Endothelial cell of umbilical vein (primary cell): ENCODE measurements at regions not wholly inside any gene's neighbourhood (a gene's known extent, or its start where the extent isn't known, plus 50 kb on each side); places are given as distances from the start of the nearest gene placed in this dataset.

Experiments used
- BruUV-seq: library from RNA; stranded (reverse); fragments of 400-500 nt; replicated peaks from 2 replicates; lab custom pipeline; 2021; lab: Mats Ljungman, UMichigan
- CTCF ChIA-PET: fragments of 300-600, 350-600 bp; sonication (Branson Sonifier 250); formaldehyde crosslinking; loops from one replicate; lab custom pipeline; 2021; ENCODE audit warnings: antibody characterized with exemption, inconsistent platforms; lab: Charles Lee
- POLR2A ChIA-PET: fragments of 300-600, 350-600 bp; sonication (Branson Sonifier 250); formaldehyde crosslinking; loops from one replicate; lab custom pipeline; 2021; ENCODE audit warnings: antibody characterized with exemption, inconsistent platforms; lab: Charles Lee
- DNase-seq: peaks from one replicate; pipeline ENCODE4 v3.0.0-alpha.2; 2011; ENCODE audit warnings: low read depth, low spot score
- FAIRE-seq: peaks from 2 replicates; lab custom pipeline; 2011; peaks lifted over from hg19 to GRCh38; lab: Jason Lieb, UNC
- H2AFZ ChIP-seq: 2 replicates; pipeline ENCODE4 v1.6.0; 2012; ENCODE audit warnings: low read depth, low read length, control low read depth, inconsistent platforms
- H3K27ac ChIP-seq: 2 replicates; pipeline ENCODE4 v1.5.1; 2011; ENCODE audit warnings: low read depth, mild to moderate bottlenecking, control low read depth, low read length, moderate library complexity; ENCODE audit not compliant: insufficient read depth
- H3K27me3 ChIP-seq, 2 experiments: 2 replicates each; pipeline versions ENCODE4 v1.6.0 to v1.6.1; 2011; ENCODE audit warnings: low read length in 2 of 2, mixed read lengths in 1 of 2; ENCODE audit not compliant: control insufficient read depth in 2 of 2, insufficient read depth in 2 of 2
- H3K36me3 ChIP-seq, 2 experiments: 2 replicates in 1 of 2; 3 replicates in 1 of 2; pipeline ENCODE4 v1.5.1; 2011; ENCODE audit warnings: low read length in 2 of 2, mild to moderate bottlenecking in 1 of 2, moderate library complexity in 1 of 2; ENCODE audit not compliant: control insufficient read depth in 2 of 2, insufficient read depth in 2 of 2; ENCODE audit errors: extremely low read depth in 1 of 2
- H3K4me1 ChIP-seq: 3 replicates; pipeline ENCODE4 v1.5.1; 2011; ENCODE audit warnings: mild to moderate bottlenecking, low read length; ENCODE audit not compliant: control insufficient read depth, insufficient read depth; ENCODE audit errors: extremely low read depth
- H3K4me2 ChIP-seq: 2 replicates; pipeline ENCODE4 v1.6.1; 2011; ENCODE audit warnings: low read length, control low read depth, mixed read lengths; ENCODE audit not compliant: insufficient read depth
- H3K4me3 ChIP-seq, 3 experiments: fragments of 200-600 bp in 1 of 3; sonication (generic), shearing (Covaris generic) in 1 of 3; replicated peaks in 1 of 3; 2 replicates each; pipeline ENCODE4 v1.5.1; 2011 to 2016; ENCODE audit warnings: control low read depth in 3 of 3, low read length in 3 of 3, mild to moderate bottlenecking in 2 of 3, inconsistent platforms in 1 of 3, low read depth in 1 of 3, moderate library complexity in 1 of 3; ENCODE audit not compliant: insufficient read depth in 1 of 3
- H3K79me2 ChIP-seq: 2 replicates; pipeline ENCODE4 v1.6.0; 2012; ENCODE audit warnings: low read length, inconsistent platforms; ENCODE audit not compliant: control insufficient read depth, insufficient read depth
- H3K9ac ChIP-seq: replicated peaks from 2 replicates; pipeline ENCODE3; 2011; ENCODE audit warnings: low read length, control low read depth; ENCODE audit not compliant: insufficient read depth; ENCODE audit errors: extremely low read depth
- H3K9me1 ChIP-seq: replicated peaks from 3 replicates; pipeline ENCODE4 v1.6.0; 2011; ENCODE audit warnings: mild to moderate bottlenecking, low read length; ENCODE audit not compliant: control insufficient read depth, insufficient read depth; ENCODE audit errors: extremely low read depth
- H3K9me3 ChIP-seq: replicated peaks from 2 replicates; pipeline ENCODE4 v1.5.1; 2012; ENCODE audit warnings: low read length, inconsistent platforms; ENCODE audit not compliant: control insufficient read depth, insufficient read depth
- H4K20me1 ChIP-seq: replicated peaks from 2 replicates; pipeline ENCODE3; 2011; ENCODE audit warnings: mild to moderate bottlenecking, low read length; ENCODE audit not compliant: control insufficient read depth, insufficient read depth; ENCODE audit errors: extremely low read depth
- CTCF ChIP-seq, 2 donors: IDR thresholded peaks; 1 replicate in 1 of 2; 2 replicates in 1 of 2; pipeline ENCODE4 v1.5.1; 2011; ENCODE audit warnings: low read length in 2 of 2, mild to moderate bottlenecking in 2 of 2, moderate library complexity in 2 of 2, control low read depth in 1 of 2, inconsistent platforms in 1 of 2, low read depth in 1 of 2; ENCODE audit not compliant: insufficient read depth in 1 of 2; ENCODE audit errors: extremely low read depth in 1 of 2
- EZH2 ChIP-seq: IDR thresholded peaks from 2 replicates; pipeline ENCODE4 v1.6.1; 2012; ENCODE audit warnings: borderline replicate concordance, low read depth, mild to moderate bottlenecking, moderate library complexity, low read length, inconsistent platforms; ENCODE audit not compliant: severe bottlenecking
- FOS ChIP-seq: IDR thresholded peaks from 2 replicates; pipeline ENCODE4 v1.6.1; 2011; ENCODE audit warnings: mild to moderate bottlenecking, low read length, moderate library complexity, borderline replicate concordance; ENCODE audit not compliant: insufficient read depth
- GATA2 ChIP-seq: IDR thresholded peaks from 2 replicates; pipeline ENCODE4 v1.7.0; 2011; ENCODE audit warnings: low read depth, mild to moderate bottlenecking, moderate library complexity, mixed read lengths, low read length; ENCODE audit not compliant: insufficient read length, insufficient read depth
- JUN ChIP-seq: IDR thresholded peaks from 2 replicates; pipeline ENCODE4 v1.6.1; 2011; ENCODE audit warnings: borderline replicate concordance, low read depth; ENCODE audit not compliant: insufficient read length, insufficient read depth
- MAX ChIP-seq: IDR thresholded peaks from 2 replicates; pipeline ENCODE4 v1.6.1; 2011; ENCODE audit not compliant: insufficient read depth, insufficient read length
- MYC ChIP-seq: IDR thresholded peaks from one replicate; pipeline ENCODE4 v1.6.1; 2011; ENCODE audit warnings: mild to moderate bottlenecking, low read depth, low read length
- POLR2A ChIP-seq: IDR thresholded peaks from 2 replicates; pipeline ENCODE4 v1.6.1; 2012; ENCODE audit warnings: low read depth, mild to moderate bottlenecking, control low read depth, low read length
- POLR2AphosphoS5 ChIP-seq: IDR thresholded peaks from 2 replicates; pipeline ENCODE4 v1.6.1; 2012; ENCODE audit warnings: low read depth, mild to moderate bottlenecking, control low read depth, low read length, moderate library complexity; ENCODE audit not compliant: insufficient read depth
- dilution Hi-C: fragments of 300-500 bp; cut with MboI; formaldehyde crosslinking; loops from one replicate; pipeline ENCODE4 v1.15.0; 2019; ENCODE audit warnings: low sequenced_read_pairs; ENCODE audit not compliant: extremely low pct_ligation_motif_present
- intact Hi-C: fragments of 100-400 bp; cut with micrococcal nuclease; formaldehyde crosslinking; loops from one replicate; pipeline ENCODE4 v1.10.0; 2022

GRCh38 chr6:91317247-91317835 lies 730.5 kb upstream of the MAP3K7 start:
- dilution Hi-C loops, result no loop called here
- CTCF ChIA-PET, result interaction anchor here (0.9 to 1.9 kb wide), 3 partner anchors 12 to 168 kb away, joined by 3 to 8 read pairs (median 4); no protein-coding TSS in a partner anchor

More at GRCh38 chr6:91317247-91317835, 730.5 kb upstream of the MAP3K7 start:
- Histone ChIP-seq H3K27me3 (no peaks in the 10 kb centered on the region), H2AFZ (no peak overlapping the region), H3K27ac (no peak overlapping the region), H3K4me1 (no peaks in the 10 kb centered on the region), H3K36me3 (no peaks in the 10 kb centered on the region), H3K4me2 (no peak overlapping the region), H3K79me2 (no peaks in the 10 kb centered on the region), H3K4me3 (no peak overlapping the region), H3K9me3 (no peaks in the 10 kb centered on the region), H4K20me1 (no peaks in the 10 kb centered on the region), H3K9ac (no peak overlapping the region), H3K9me1 (no peaks in the 10 kb centered on the region)
- no TSS peak for BruUV-seq
- intact Hi-C loops, result no loop called here
- DNase-seq (no peak), FAIRE-seq (no peak)
- POLR2A ChIA-PET, result no interaction called here
- TF ChIP-seq FOS, result no peak
- TF ChIP-seq CTCF (IDR thresholded peaks at IDR 0.05; ENCODE audit: extremely low read depth in 1 of 2, insufficient read depth in 1 of 2, low read depth in 1 of 2, low read length in 2 of 2), result no peak
- TF ChIP-seq JUN, result no peak
- TF ChIP-seq GATA2, result no peak
- TF ChIP-seq MYC, result no peak
- TF ChIP-seq POLR2AphosphoS5, result no peak
- TF ChIP-seq MAX, result no peak
- TF ChIP-seq POLR2A, result no peak
- TF ChIP-seq EZH2, result no peak
